SU-DHL-6 (cell line): ENCODE measurements at regions not wholly inside any gene's neighbourhood (a gene's known extent, or its start where the extent isn't known, plus 50 kb on each side); places are given as distances from the start of the nearest gene placed in this dataset.

Source experiments
- H2AFZ ChIP-seq: fragments of 200-600 bp; sonication (generic); 2 replicates; pipeline ENCODE4 v1.6.1; 2014; ENCODE audit warnings: low read depth, mild to moderate bottlenecking, moderate library complexity, mixed read lengths, antibody characterized with exemption, low read length; ENCODE audit not compliant: severe bottlenecking
- H3F3A ChIP-seq: fragments of 200-600 bp; shearing (Covaris generic); 2 replicates; pipeline ENCODE4 v1.6.0; 2016; ENCODE audit warnings: antibody characterized with exemption, mild to moderate bottlenecking; ENCODE audit not compliant: insufficient read depth
- H3K27ac ChIP-seq: fragments of 200-600 bp; sonication (generic); 2 replicates; pipeline ENCODE4 v1.5.1; 2016; ENCODE audit warnings: low read depth, mild to moderate bottlenecking, low read length, moderate library complexity, mixed read lengths
- H3K27me3 ChIP-seq: fragments of 200-600 bp; sonication (generic), shearing (Covaris generic); 2 replicates; pipeline ENCODE4 v1.6.0; 2014; ENCODE audit warnings: mild to moderate bottlenecking, low read length
- H3K36me3 ChIP-seq: fragments of 200-600 bp; sonication (generic); 2 replicates; pipeline ENCODE4 v1.6.1; 2014; ENCODE audit warnings: mild to moderate bottlenecking, low read length, mixed read lengths
- H3K4me2 ChIP-seq: fragments of 300-600, 200-600 bp; shearing (Covaris generic), sonication (generic); 2 replicates; pipeline ENCODE4 v1.6.0; 2014; ENCODE audit warnings: low read length, low read depth, mild to moderate bottlenecking; ENCODE audit not compliant: poor library complexity, severe bottlenecking
- H3K4me3 ChIP-seq: fragments of 200-600 bp; sonication (generic); 2 replicates; pipeline ENCODE4 v1.5.1; 2014; ENCODE audit warnings: antibody characterized with exemption, low read length, mild to moderate bottlenecking, mixed read lengths; ENCODE audit not compliant: insufficient read depth, poor library complexity, severe bottlenecking
- H3K79me2 ChIP-seq: fragments of 200-600 bp; sonication (generic); 2 replicates; pipeline ENCODE4 v1.6.1; 2014; ENCODE audit warnings: mild to moderate bottlenecking, low read length, moderate library complexity; ENCODE audit not compliant: insufficient read depth
- H3K9ac ChIP-seq: fragments of 200-600 bp; sonication (generic); 2 replicates; pipeline ENCODE4 v1.7.0; 2014; ENCODE audit warnings: mild to moderate bottlenecking, low read length
- H3K9me2 ChIP-seq: fragments of 200-600 bp; sonication (generic); replicated peaks from 2 replicates; pipeline ENCODE4 v1.6.1; 2014; ENCODE audit warnings: low read length; ENCODE audit not compliant: insufficient read depth
- H3K9me3 ChIP-seq: fragments of 200-600 bp; sonication (generic); 2 replicates; pipeline ENCODE4 v1.6.1; 2014; ENCODE audit warnings: low read length, mixed read lengths; ENCODE audit not compliant: insufficient read depth
- H4K20me1 ChIP-seq: fragments of 200-600 bp; sonication (generic); 2 replicates; pipeline ENCODE4 v1.6.1; 2014; ENCODE audit warnings: low read depth, mild to moderate bottlenecking, antibody characterized with exemption, low read length, moderate library complexity, mixed read lengths
- CTCF ChIP-seq: fragments of 200-600 bp; sonication (generic); IDR thresholded peaks from one replicate; pipeline ENCODE4 v1.5.1; 2017; ENCODE audit warnings: antibody characterized with exemption, mild to moderate bottlenecking, low read length, moderate library complexity; ENCODE audit not compliant: insufficient read depth, poor library complexity, severe bottlenecking
- EZH2phosphoT487 ChIP-seq: fragments of 200-600 bp; sonication (generic), shearing (Covaris generic); conservative IDR thresholded peaks from 2 replicates; pipeline ENCODE4 v1.6.1; 2018; ENCODE audit warnings: mild to moderate bottlenecking, antibody characterized with exemption, low read length, moderate library complexity, mixed read lengths

- Histone ChIP-seq H3K4me2 (no peak overlapping the region), H3K9ac (no peak overlapping the region), H3K9me3 (no peaks in the 10 kb centered on the region), H3K79me2 (no peaks in the 10 kb centered on the region), H2AFZ (no peak overlapping the region), H4K20me1 (no peaks in the 10 kb centered on the region), H3K27me3 (no peaks in the 10 kb centered on the region), H3K4me3 (no peak overlapping the region), H3K36me3 (no peaks in the 10 kb centered on the region), H3K27ac (no peak overlapping the region), H3K9me2 (no peaks in the 10 kb centered on the region), H3F3A (no peaks in the 10 kb centered on the region)
- no peak for TF ChIP-seq CTCF
Observed at GRCh38 chr12:114916541-114916940, 232.6 kb upstream of the TBX3 start.

GRCh38 chr12:114916124-114916523 lies 232.1 kb upstream of the TBX3 start:
- H3K36me3 ChIP-seq = no peaks in the 10 kb centered on the region
- no peaks in the 10 kb centered on the region for H3K79me2 ChIP-seq
- H3K27me3 ChIP-seq = no peaks in the 10 kb centered on the region
- no peak for TF ChIP-seq EZH2phosphoT487
- no peak for TF ChIP-seq CTCF
- no peak overlapping the region for H3K9ac ChIP-seq
- H3K9me2 ChIP-seq = no peaks in the 10 kb centered on the region
- H3K4me2 ChIP-seq = no peak overlapping the region
- H3K9me3 ChIP-seq = no peaks in the 10 kb centered on the region
- no peak overlapping the region for H3K4me3 ChIP-seq
- no peaks in the 10 kb centered on the region for H3F3A ChIP-seq
- no peaks in the 10 kb centered on the region for H4K20me1 ChIP-seq
- H2AFZ ChIP-seq = no peak overlapping the region
- H3K27ac ChIP-seq = no peak overlapping the region

- no peak overlapping the region for H3K9ac ChIP-seq
- H3K36me3 ChIP-seq = no peaks in the 10 kb centered on the region
- H3K4me3 ChIP-seq = no peak overlapping the region
- H2AFZ ChIP-seq = no peak overlapping the region
- H3K4me2 ChIP-seq = no peak overlapping the region
- H3K9me3 ChIP-seq = no peaks in the 10 kb centered on the region
- H3F3A ChIP-seq = no peaks in the 10 kb centered on the region
- no peaks in the 10 kb centered on the region for H3K27me3 ChIP-seq
- H3K27ac ChIP-seq = no peak overlapping the region
- H3K79me2 ChIP-seq = no peaks in the 10 kb centered on the region
- no peaks in the 10 kb centered on the region for H3K9me2 ChIP-seq
- no peaks in the 10 kb centered on the region for H4K20me1 ChIP-seq
- no peak for TF ChIP-seq CTCF
- TF ChIP-seq EZH2phosphoT487 = no peak
Observed at GRCh38 chr12:114913871-114914801, 230.2 kb upstream of the TBX3 start.
